Epidermal melanocyte (primary cell): ENCODE measurements at regions not wholly inside any gene's neighbourhood (a gene's known extent, or its start where the extent isn't known, plus 50 kb on each side); places are given as distances from the start of the nearest gene placed in this dataset.
"Not testable (repeated sequence)": the region's sequence is repeated elsewhere in the genome, so short reads cannot be mapped to it uniquely, and the experiment has no call there.

Source experiments
- DNase-seq: peaks from one replicate; pipeline ENCODE4 v3.0.0; 2011; ENCODE audit warnings: low spot score; ENCODE audit not compliant: insufficient read length

- no peak for DNase-seq
Observed at GRCh38 chr2:240191001-240191400, 50.5 kb upstream of the OTOS start.

GRCh38 chr2:240192661-240193060, 52.2 kb upstream of the OTOS start:
- no peak for DNase-seq

- not testable (repeated sequence) for DNase-seq
Observed at GRCh38 chr2:240194341-240194762, 53.9 kb upstream of the OTOS start.

GRCh38 chr2:240195316-240195861, 54.9 kb upstream of the OTOS start:
- DNase-seq, result no peak

- DNase-seq, result no peak
Observed at GRCh38 chr2:240196716-240197461, 56.4 kb upstream of the OTOS start.

- no peak for DNase-seq
Observed at GRCh38 chr2:240197462-240198139, 57.1 kb upstream of the OTOS start.

GRCh38 chr2:240198226-240198625, 57.8 kb upstream of the OTOS start:
- no peak for DNase-seq

- DNase-seq, result no peak
Observed at GRCh38 chr2:240199133-240199870, 58.8 kb upstream of the OTOS start.

GRCh38 chr2:240200230-240201051, 60.0 kb upstream of the OTOS start:
- DNase-seq, result no peak

- DNase-seq, result no peak
Observed at GRCh38 chr2:240201866-240202265, 61.4 kb upstream of the OTOS start.

GRCh38 chr2:240202586-240202985, 62.1 kb upstream of the OTOS start:
- DNase-seq, result no peak

GRCh38 chr2:240203031-240203787, 62.8 kb upstream of the OTOS start:
- no peak for DNase-seq

GRCh38 chr2:240203788-240204270, 63.4 kb upstream of the OTOS start:
- no peak for DNase-seq

- no peak for DNase-seq
Observed at GRCh38 chr2:240204431-240205276, 64.2 kb upstream of the OTOS start.

GRCh38 chr2:240205348-240205747, 64.9 kb upstream of the OTOS start:
- no peak for DNase-seq

- no peak for DNase-seq
Observed at GRCh38 chr2:240205772-240206171, 65.3 kb upstream of the OTOS start.

- no peak for DNase-seq
Observed at GRCh38 chr2:240206630-240207029, 66.2 kb upstream of the OTOS start.

GRCh38 chr2:240207661-240208060, 67.2 kb upstream of the OTOS start:
- DNase-seq, result no peak

GRCh38 chr2:240208096-240208495, 67.6 kb upstream of the OTOS start:
- DNase-seq, result no peak
